ENCODE measurements at regions not wholly inside any gene's neighbourhood (a gene's known extent, or its start where the extent isn't known, plus 50 kb on each side); places are given as distances from the start of the nearest gene placed in this dataset.

GRCh38 chr11:95593111-95593510 lies 196.5 kb downstream of the FAM76B start:
- H3K4me1 ChIP-seq (ENCODE audit: insufficient read depth, low read length) = no peaks in the 10 kb centered on the region
- intact Hi-C loops (cut with micrococcal nuclease) = no loop called here
- ChIA-PET CTCF (no interaction called here), POLR2A (ENCODE audit: unreplicated experiment) (interaction anchor here (0.5 kb wide), 1 partner anchor 126 kb away, joined by 3 read pairs; no protein-coding TSS in a partner anchor)
- no peaks in the 10 kb centered on the region for H4K20me1 ChIP-seq (ENCODE audit: low read length)
- H3K79me2 ChIP-seq (ENCODE audit: low read length) = no peaks in the 10 kb centered on the region
- H3K9me2 ChIP-seq (replicated peaks; ENCODE audit: low read length) = no peaks in the 10 kb centered on the region
- TF ChIP-seq EZH2phosphoT487 (IDR thresholded peaks at IDR 0.05; ENCODE audit: borderline replicate concordance, low read length) (no peak), CTCF (conservative IDR thresholded peaks at IDR 0.05; ENCODE audit: low read depth, low read length) (no peak), EZH2 (IDR thresholded peaks at IDR 0.05; ENCODE audit: low read length, unreplicated experiment) (no peak)
- BruUV-seq (replicated peaks) = no TSS peak
- no peaks in the 10 kb centered on the region for H3K36me3 ChIP-seq (ENCODE audit: low read depth, low read length)
- DNase-seq = no peak
- no peak overlapping the region for H3K4me3 ChIP-seq (ENCODE audit: low read length)
- no peak for ATAC-seq
- H3K27me3 ChIP-seq (ENCODE audit: low read length) = peaks cover 36% of the 10 kb centered on the region
- H3K9me3 ChIP-seq (ENCODE audit: low read length) = no peaks in the 10 kb centered on the region
- no peak overlapping the region for H3K27ac ChIP-seq (ENCODE audit: low read length)
- H3F3A ChIP-seq (ENCODE audit: low read length, unreplicated experiment) = no peaks in the 10 kb centered on the region
- H3K9ac ChIP-seq (ENCODE audit: low read length) = no peak overlapping the region
- no peak overlapping the region for H2AFZ ChIP-seq (ENCODE audit: low read length)
- H3K4me2 ChIP-seq (ENCODE audit: low read length) = no peak overlapping the region

- no peak overlapping the region for H3K4me2 ChIP-seq (ENCODE audit: low read length)
Measured at GRCh38 chr11:95592471-95592870, 197.1 kb downstream of the FAM76B start.

More at GRCh38 chr11:95592471-95592870, 197.1 kb downstream of the FAM76B start:
- H3K9ac ChIP-seq (ENCODE audit: low read length) = no peak overlapping the region
- no peaks in the 10 kb centered on the region for H3F3A ChIP-seq (ENCODE audit: low read length, unreplicated experiment)
- H3K4me3 ChIP-seq (ENCODE audit: low read length) = no peak overlapping the region
- no peaks in the 10 kb centered on the region for H3K79me2 ChIP-seq (ENCODE audit: low read length)
- POLR2A ChIA-PET (ENCODE audit: unreplicated experiment) = interaction anchor here (0.5 kb wide), 1 partner anchor 126 kb away, joined by 3 read pairs; no protein-coding TSS in a partner anchor
- ATAC-seq (no peak), DNase-seq (no peak)
- no peaks in the 10 kb centered on the region for H3K9me2 ChIP-seq (replicated peaks; ENCODE audit: low read length)
- H2AFZ ChIP-seq (ENCODE audit: low read length) = no peak overlapping the region
- intact Hi-C loops (cut with micrococcal nuclease) = no loop called here
- TF ChIP-seq CTCF (conservative IDR thresholded peaks at IDR 0.05; ENCODE audit: low read depth, low read length) = no peak
- TF ChIP-seq EZH2 (IDR thresholded peaks at IDR 0.05; ENCODE audit: low read length, unreplicated experiment) = no peak
- no peak for TF ChIP-seq EZH2phosphoT487 (IDR thresholded peaks at IDR 0.05; ENCODE audit: borderline replicate concordance, low read length)
- BruUV-seq (replicated peaks) = no TSS peak
- no peaks in the 10 kb centered on the region for H3K36me3 ChIP-seq (ENCODE audit: low read depth, low read length)
- CTCF ChIA-PET = no interaction called here
- no peaks in the 10 kb centered on the region for H3K9me3 ChIP-seq (ENCODE audit: low read length)
- no peaks in the 10 kb centered on the region for H3K4me1 ChIP-seq (ENCODE audit: insufficient read depth, low read length)
- peaks cover 36% of the 10 kb centered on the region for H3K27me3 ChIP-seq (ENCODE audit: low read length)
- no peak overlapping the region for H3K27ac ChIP-seq (ENCODE audit: low read length)
- H4K20me1 ChIP-seq (ENCODE audit: low read length) = no peaks in the 10 kb centered on the region
